ENCODE measurements at regions not wholly inside any gene's neighbourhood (a gene's known extent, or its start where the extent isn't known, plus 50 kb on each side); places are given as distances from the start of the nearest gene placed in this dataset.

GRCh38 chr16:54465063-54465462, 178.5 kb upstream of the IRX3 start:
- TF ChIP-seq ZNF768 (tag by site-specific recombination; IDR thresholded peaks at IDR 0.05) (no peak), PBX3 (CRISPR knock-in tag; IDR thresholded peaks at IDR 0.05) (no peak), ZNF677 (tag by site-specific recombination; IDR thresholded peaks at IDR 0.05) (no peak), ZNF585B (tag by site-specific recombination; IDR thresholded peaks at IDR 0.05) (no peak), CTCF (tag by site-specific recombination; IDR thresholded peaks at IDR 0.05) (no peak), ZNF175 (tag by site-specific recombination; IDR thresholded peaks at IDR 0.05) (no peak), KLF1 (tag by site-specific recombination; IDR thresholded peaks at IDR 0.05) (no peak), ZNF416 (tag by site-specific recombination; IDR thresholded peaks at IDR 0.05) (no peak), ZBTB1 (tag by site-specific recombination; IDR thresholded peaks at IDR 0.05) (no peak), ZNF660 (tag by site-specific recombination; IDR thresholded peaks at IDR 0.05) (no peak)
